Endothelial cell of umbilical vein (primary cell): ENCODE measurements at regions not wholly inside any gene's neighbourhood (a gene's known extent, or its start where the extent isn't known, plus 50 kb on each side); places are given as distances from the start of the nearest gene placed in this dataset.

Source experiments
- BruUV-seq: library from RNA; stranded (reverse); fragments of 400-500 nt; replicated peaks from 2 replicates; lab custom pipeline; 2021; lab: Mats Ljungman, UMichigan
- CTCF ChIA-PET: fragments of 300-600, 350-600 bp; sonication (Branson Sonifier 250); formaldehyde crosslinking; loops from one replicate; lab custom pipeline; 2021; ENCODE audit warnings: antibody characterized with exemption, inconsistent platforms; lab: Charles Lee
- POLR2A ChIA-PET: fragments of 300-600, 350-600 bp; sonication (Branson Sonifier 250); formaldehyde crosslinking; loops from one replicate; lab custom pipeline; 2021; ENCODE audit warnings: antibody characterized with exemption, inconsistent platforms; lab: Charles Lee
- DNase-seq: peaks from one replicate; pipeline ENCODE4 v3.0.0-alpha.2; 2011; ENCODE audit warnings: low read depth, low spot score
- FAIRE-seq: peaks from 2 replicates; lab custom pipeline; 2011; peaks lifted over from hg19 to GRCh38; lab: Jason Lieb, UNC
- H2AFZ ChIP-seq: 2 replicates; pipeline ENCODE4 v1.6.0; 2012; ENCODE audit warnings: low read depth, low read length, control low read depth, inconsistent platforms
- H3K27ac ChIP-seq: 2 replicates; pipeline ENCODE4 v1.5.1; 2011; ENCODE audit warnings: low read depth, mild to moderate bottlenecking, control low read depth, low read length, moderate library complexity; ENCODE audit not compliant: insufficient read depth
- H3K27me3 ChIP-seq, 2 experiments: 2 replicates each; pipeline versions ENCODE4 v1.6.0 to v1.6.1; 2011; ENCODE audit warnings: low read length in 2 of 2, mixed read lengths in 1 of 2; ENCODE audit not compliant: control insufficient read depth in 2 of 2, insufficient read depth in 2 of 2
- H3K36me3 ChIP-seq, 2 experiments: 2 replicates in 1 of 2; 3 replicates in 1 of 2; pipeline ENCODE4 v1.5.1; 2011; ENCODE audit warnings: low read length in 2 of 2, mild to moderate bottlenecking in 1 of 2, moderate library complexity in 1 of 2; ENCODE audit not compliant: control insufficient read depth in 2 of 2, insufficient read depth in 2 of 2; ENCODE audit errors: extremely low read depth in 1 of 2
- H3K4me1 ChIP-seq: 3 replicates; pipeline ENCODE4 v1.5.1; 2011; ENCODE audit warnings: mild to moderate bottlenecking, low read length; ENCODE audit not compliant: control insufficient read depth, insufficient read depth; ENCODE audit errors: extremely low read depth
- H3K4me2 ChIP-seq: 2 replicates; pipeline ENCODE4 v1.6.1; 2011; ENCODE audit warnings: low read length, control low read depth, mixed read lengths; ENCODE audit not compliant: insufficient read depth
- H3K4me3 ChIP-seq, 3 experiments: fragments of 200-600 bp in 1 of 3; sonication (generic), shearing (Covaris generic) in 1 of 3; replicated peaks in 1 of 3; 2 replicates each; pipeline ENCODE4 v1.5.1; 2011 to 2016; ENCODE audit warnings: control low read depth in 3 of 3, low read length in 3 of 3, mild to moderate bottlenecking in 2 of 3, inconsistent platforms in 1 of 3, low read depth in 1 of 3, moderate library complexity in 1 of 3; ENCODE audit not compliant: insufficient read depth in 1 of 3
- H3K79me2 ChIP-seq: 2 replicates; pipeline ENCODE4 v1.6.0; 2012; ENCODE audit warnings: low read length, inconsistent platforms; ENCODE audit not compliant: control insufficient read depth, insufficient read depth
- H3K9ac ChIP-seq: replicated peaks from 2 replicates; pipeline ENCODE3; 2011; ENCODE audit warnings: low read length, control low read depth; ENCODE audit not compliant: insufficient read depth; ENCODE audit errors: extremely low read depth
- H3K9me1 ChIP-seq: replicated peaks from 3 replicates; pipeline ENCODE4 v1.6.0; 2011; ENCODE audit warnings: mild to moderate bottlenecking, low read length; ENCODE audit not compliant: control insufficient read depth, insufficient read depth; ENCODE audit errors: extremely low read depth
- H3K9me3 ChIP-seq: replicated peaks from 2 replicates; pipeline ENCODE4 v1.5.1; 2012; ENCODE audit warnings: low read length, inconsistent platforms; ENCODE audit not compliant: control insufficient read depth, insufficient read depth
- H4K20me1 ChIP-seq: replicated peaks from 2 replicates; pipeline ENCODE3; 2011; ENCODE audit warnings: mild to moderate bottlenecking, low read length; ENCODE audit not compliant: control insufficient read depth, insufficient read depth; ENCODE audit errors: extremely low read depth
- EZH2 ChIP-seq: IDR thresholded peaks from 2 replicates; pipeline ENCODE4 v1.6.1; 2012; ENCODE audit warnings: borderline replicate concordance, low read depth, mild to moderate bottlenecking, moderate library complexity, low read length, inconsistent platforms; ENCODE audit not compliant: severe bottlenecking
- FOS ChIP-seq: IDR thresholded peaks from 2 replicates; pipeline ENCODE4 v1.6.1; 2011; ENCODE audit warnings: mild to moderate bottlenecking, low read length, moderate library complexity, borderline replicate concordance; ENCODE audit not compliant: insufficient read depth
- GATA2 ChIP-seq: IDR thresholded peaks from 2 replicates; pipeline ENCODE4 v1.7.0; 2011; ENCODE audit warnings: low read depth, mild to moderate bottlenecking, moderate library complexity, mixed read lengths, low read length; ENCODE audit not compliant: insufficient read length, insufficient read depth
- JUN ChIP-seq: IDR thresholded peaks from 2 replicates; pipeline ENCODE4 v1.6.1; 2011; ENCODE audit warnings: borderline replicate concordance, low read depth; ENCODE audit not compliant: insufficient read length, insufficient read depth
- MYC ChIP-seq: IDR thresholded peaks from one replicate; pipeline ENCODE4 v1.6.1; 2011; ENCODE audit warnings: mild to moderate bottlenecking, low read depth, low read length
- POLR2A ChIP-seq: IDR thresholded peaks from 2 replicates; pipeline ENCODE4 v1.6.1; 2012; ENCODE audit warnings: low read depth, mild to moderate bottlenecking, control low read depth, low read length
- POLR2AphosphoS5 ChIP-seq: IDR thresholded peaks from 2 replicates; pipeline ENCODE4 v1.6.1; 2012; ENCODE audit warnings: low read depth, mild to moderate bottlenecking, control low read depth, low read length, moderate library complexity; ENCODE audit not compliant: insufficient read depth
- dilution Hi-C: fragments of 300-500 bp; cut with MboI; formaldehyde crosslinking; loops from one replicate; pipeline ENCODE4 v1.15.0; 2019; ENCODE audit warnings: low sequenced_read_pairs; ENCODE audit not compliant: extremely low pct_ligation_motif_present
- intact Hi-C: fragments of 100-400 bp; cut with micrococcal nuclease; formaldehyde crosslinking; loops from one replicate; pipeline ENCODE4 v1.10.0; 2022
- TF ChIP-seq, protein P1 (sequence below): IDR thresholded peaks from 2 replicates; pipeline ENCODE4 v1.6.1; 2011; ENCODE audit not compliant: insufficient read depth, insufficient read length
- TF ChIP-seq, protein P2 (sequence below), 2 donors: IDR thresholded peaks; 1 replicate in 1 of 2; 2 replicates in 1 of 2; pipeline ENCODE4 v1.5.1; 2011; ENCODE audit warnings: low read length in 2 of 2, mild to moderate bottlenecking in 2 of 2, moderate library complexity in 2 of 2, control low read depth in 1 of 2, inconsistent platforms in 1 of 2, low read depth in 1 of 2; ENCODE audit not compliant: insufficient read depth in 1 of 2; ENCODE audit errors: extremely low read depth in 1 of 2

DNA sequence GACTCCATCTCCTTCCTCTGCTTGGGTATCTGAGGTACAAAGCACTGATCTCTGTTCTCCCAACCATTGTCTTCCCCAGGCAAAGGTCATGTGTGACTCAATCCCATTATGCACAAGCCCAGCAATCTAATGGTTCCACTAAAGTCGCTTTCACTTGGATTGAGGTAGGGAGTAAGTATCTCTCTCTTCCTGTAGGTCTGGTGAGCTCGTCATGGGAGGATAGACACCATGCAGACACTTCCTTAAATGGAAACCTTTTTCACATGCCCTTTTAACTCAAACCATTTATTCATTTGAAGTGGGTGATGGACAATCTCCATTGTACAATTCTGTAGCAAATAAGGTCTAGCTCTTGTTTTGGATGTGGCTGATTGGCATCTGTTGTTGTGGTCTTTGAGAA is 245.2 kb upstream of the CLNK start:
- dilution Hi-C loops, result no loop called here

DNA sequence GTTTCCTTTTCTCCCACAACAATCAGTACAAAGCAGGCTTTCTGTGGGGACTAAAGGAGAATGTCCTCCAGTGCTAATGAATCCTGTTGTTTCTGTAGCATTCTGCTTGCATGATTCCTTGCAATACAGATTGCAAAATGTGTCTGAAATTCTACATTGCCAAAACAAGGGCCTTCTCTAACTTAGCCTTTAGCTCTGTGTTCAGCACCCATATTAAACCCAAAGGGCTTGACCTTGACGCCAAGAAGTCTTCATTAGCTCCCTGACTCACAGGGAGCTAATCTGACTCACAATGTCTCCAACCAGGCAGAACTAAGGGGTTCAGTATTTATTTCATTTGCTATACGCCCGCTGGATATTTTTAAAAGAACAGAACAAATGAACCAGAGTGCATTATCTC is 241.4 kb upstream of the CLNK start:
- POLR2A ChIA-PET, result no interaction called here
- DNase-seq, result no peak
- no TSS peak for BruUV-seq

More for the DNA sequence above, 245.2 kb upstream of the CLNK start:
- H3K27ac ChIP-seq, result no peak overlapping the region
- H3K4me1 ChIP-seq, result no peaks in the 10 kb centered on the region
- H4K20me1 ChIP-seq, result no peaks in the 10 kb centered on the region
- H3K79me2 ChIP-seq, result no peaks in the 10 kb centered on the region
- H3K9me3 ChIP-seq, result no peaks in the 10 kb centered on the region
- no peak overlapping the region for H3K4me3 ChIP-seq
- H3K9me1 ChIP-seq, result no peaks in the 10 kb centered on the region
- H3K9ac ChIP-seq, result no peak overlapping the region
- TF ChIP-seq GATA2 (no peak), MYC (no peak), EZH2 (no peak), JUN (no peak), POLR2AphosphoS5 (no peak)
- TF ChIP-seq, protein P1, sequence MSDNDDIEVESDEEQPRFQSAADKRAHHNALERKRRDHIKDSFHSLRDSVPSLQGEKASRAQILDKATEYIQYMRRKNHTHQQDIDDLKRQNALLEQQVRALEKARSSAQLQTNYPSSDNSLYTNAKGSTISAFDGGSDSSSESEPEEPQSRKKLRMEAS, result no peak
- TF ChIP-seq, protein P2, sequence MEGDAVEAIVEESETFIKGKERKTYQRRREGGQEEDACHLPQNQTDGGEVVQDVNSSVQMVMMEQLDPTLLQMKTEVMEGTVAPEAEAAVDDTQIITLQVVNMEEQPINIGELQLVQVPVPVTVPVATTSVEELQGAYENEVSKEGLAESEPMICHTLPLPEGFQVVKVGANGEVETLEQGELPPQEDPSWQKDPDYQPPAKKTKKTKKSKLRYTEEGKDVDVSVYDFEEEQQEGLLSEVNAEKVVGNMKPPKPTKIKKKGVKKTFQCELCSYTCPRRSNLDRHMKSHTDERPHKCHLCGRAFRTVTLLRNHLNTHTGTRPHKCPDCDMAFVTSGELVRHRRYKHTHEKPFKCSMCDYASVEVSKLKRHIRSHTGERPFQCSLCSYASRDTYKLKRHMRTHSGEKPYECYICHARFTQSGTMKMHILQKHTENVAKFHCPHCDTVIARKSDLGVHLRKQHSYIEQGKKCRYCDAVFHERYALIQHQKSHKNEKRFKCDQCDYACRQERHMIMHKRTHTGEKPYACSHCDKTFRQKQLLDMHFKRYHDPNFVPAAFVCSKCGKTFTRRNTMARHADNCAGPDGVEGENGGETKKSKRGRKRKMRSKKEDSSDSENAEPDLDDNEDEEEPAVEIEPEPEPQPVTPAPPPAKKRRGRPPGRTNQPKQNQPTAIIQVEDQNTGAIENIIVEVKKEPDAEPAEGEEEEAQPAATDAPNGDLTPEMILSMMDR (IDR thresholded peaks at IDR 0.05; ENCODE audit: extremely low read depth in 1 of 2, insufficient read depth in 1 of 2, low read depth in 1 of 2, low read length in 2 of 2), result no peak
- no peak for DNase-seq
- ChIA-PET POLR2A (no interaction called here), CTCF (no interaction called here)
- intact Hi-C loops, result no loop called here
- no peaks in the 10 kb centered on the region for H3K27me3 ChIP-seq
- H2AFZ ChIP-seq, result no peak overlapping the region
- FAIRE-seq, result no peak
- no peak overlapping the region for H3K4me2 ChIP-seq
- no peaks in the 10 kb centered on the region for H3K36me3 ChIP-seq
- BruUV-seq, result no TSS peak

More for the DNA sequence above, 241.4 kb upstream of the CLNK start:
- intact Hi-C loops (no loop called here), dilution Hi-C loops (no loop called here)
- H3K27me3 ChIP-seq, result no peaks in the 10 kb centered on the region
- no peak overlapping the region for H3K4me2 ChIP-seq
- H3K79me2 ChIP-seq, result no peaks in the 10 kb centered on the region
- CTCF ChIA-PET, result no interaction called here
- H3K9me3 ChIP-seq, result no peaks in the 10 kb centered on the region
- no peak overlapping the region for H3K27ac ChIP-seq
- no peaks in the 10 kb centered on the region for H3K4me1 ChIP-seq
- no peak for FAIRE-seq
- H2AFZ ChIP-seq, result no peak overlapping the region
- no peak overlapping the region for H3K9ac ChIP-seq
- TF ChIP-seq, protein P2 (IDR thresholded peaks at IDR 0.05; ENCODE audit: extremely low read depth in 1 of 2, insufficient read depth in 1 of 2, low read depth in 1 of 2, low read length in 2 of 2), result no peak
- no peak for TF ChIP-seq GATA2
- no peak for TF ChIP-seq EZH2
- no peak for TF ChIP-seq JUN
- no peak for TF ChIP-seq POLR2AphosphoS5
- TF ChIP-seq, protein P1, result no peak
- TF ChIP-seq MYC, result no peak
- TF ChIP-seq POLR2A, result no peak
- TF ChIP-seq FOS, result no peak
- H3K9me1 ChIP-seq, result no peaks in the 10 kb centered on the region
- H3K36me3 ChIP-seq, result no peaks in the 10 kb centered on the region
- no peak overlapping the region for H3K4me3 ChIP-seq
- no peaks in the 10 kb centered on the region for H4K20me1 ChIP-seq
